Trophoblast cell (in vitro differentiated cells and primary cell): ENCODE measurements at regions not wholly inside any gene's neighbourhood (a gene's known extent, or its start where the extent isn't known, plus 50 kb on each side); places are given as distances from the start of the nearest gene placed in this dataset.

ENCODE experiments used
- DNase-seq, 2 donors: peaks; one replicate each; pipeline ENCODE4 v3.0.0-alpha.2; 2016
- H2AFZ ChIP-seq: 2 replicates; pipeline ENCODE4 v1.6.1; 2013; ENCODE audit warnings: low read length, moderate library complexity, mild to moderate bottlenecking; ENCODE audit not compliant: insufficient read depth, poor library complexity
- H2AK5ac ChIP-seq: 2 replicates; pipeline ENCODE4 v1.6.1; 2013; ENCODE audit warnings: mild to moderate bottlenecking, low read length
- H2BK120ac ChIP-seq: 2 replicates; pipeline ENCODE4 v1.6.1; 2013; ENCODE audit warnings: low read length, mild to moderate bottlenecking, moderate library complexity; ENCODE audit not compliant: insufficient read depth, poor library complexity
- H2BK12ac ChIP-seq: 2 replicates; pipeline ENCODE4 v1.6.1; 2013; ENCODE audit warnings: mild to moderate bottlenecking, low read length, moderate library complexity
- H2BK5ac ChIP-seq: 2 replicates; pipeline ENCODE4 v1.6.1; 2013; ENCODE audit warnings: low read length, low read depth, moderate library complexity, mild to moderate bottlenecking; ENCODE audit not compliant: poor library complexity
- H3K14ac ChIP-seq: 2 replicates; pipeline ENCODE4 v1.6.1; 2013; ENCODE audit warnings: mild to moderate bottlenecking, low read length
- H3K18ac ChIP-seq: 2 replicates; pipeline ENCODE4 v1.6.1; 2013; ENCODE audit warnings: mild to moderate bottlenecking, low read length
- H3K23ac ChIP-seq: 2 replicates; pipeline ENCODE4 v1.6.1; 2013; ENCODE audit warnings: low read length
- H3K27ac ChIP-seq: 2 replicates; pipeline ENCODE4 v1.5.1; 2013; ENCODE audit warnings: low read depth, mild to moderate bottlenecking, inconsistent platforms, low read length, moderate library complexity
- H3K27me3 ChIP-seq: 2 replicates; pipeline ENCODE4 v1.6.1; 2013; ENCODE audit warnings: inconsistent platforms, mild to moderate bottlenecking, low read length, moderate library complexity; ENCODE audit not compliant: insufficient read depth
- H3K36me3 ChIP-seq, 2 experiments: 1 replicate in 1 of 2; 2 replicates in 1 of 2; pipeline ENCODE4 v1.6.1; 2013; ENCODE audit warnings: low read length in 2 of 2, mild to moderate bottlenecking in 2 of 2, moderate library complexity in 1 of 2; ENCODE audit not compliant: insufficient read depth in 2 of 2, control insufficient read depth in 1 of 2
- H3K4ac ChIP-seq: 2 replicates; pipeline ENCODE4 v1.6.1; 2013; ENCODE audit warnings: low read depth, mild to moderate bottlenecking, low read length, moderate library complexity
- H3K4me1 ChIP-seq, 2 experiments: 1 replicate in 1 of 2; 2 replicates in 1 of 2; pipeline ENCODE4 v1.6.1; 2013; ENCODE audit warnings: low read length in 2 of 2, mild to moderate bottlenecking in 2 of 2, moderate library complexity in 1 of 2; ENCODE audit not compliant: insufficient read depth in 2 of 2, control insufficient read depth in 1 of 2
- H3K4me2 ChIP-seq: 2 replicates; pipeline ENCODE4 v1.6.1; 2013; ENCODE audit warnings: inconsistent platforms, mild to moderate bottlenecking, low read length, moderate library complexity
- H3K4me3 ChIP-seq: 2 replicates; pipeline ENCODE4 v1.5.1; 2013; ENCODE audit warnings: mild to moderate bottlenecking, low read depth, low read length, inconsistent platforms
- H3K79me1 ChIP-seq: one replicate; pipeline ENCODE4 v1.6.1; 2013; ENCODE audit warnings: low read length
- H3K79me2 ChIP-seq: 2 replicates; pipeline ENCODE4 v1.6.1; 2013; ENCODE audit warnings: low read length, mild to moderate bottlenecking; ENCODE audit not compliant: control insufficient read depth, insufficient read depth, poor library complexity
- H3K9ac ChIP-seq: 2 replicates; pipeline ENCODE4 v1.6.1; 2013; ENCODE audit warnings: mild to moderate bottlenecking, low read length
- H3K9me3 ChIP-seq: 2 replicates; pipeline ENCODE4 v1.6.1; 2013; ENCODE audit warnings: low read depth, mild to moderate bottlenecking, control low read depth, inconsistent platforms, low read length; ENCODE audit not compliant: insufficient read depth
- H4K12ac ChIP-seq: 2 replicates; pipeline ENCODE4 v1.6.1; 2013; ENCODE audit warnings: low read depth, mild to moderate bottlenecking, low read length, moderate library complexity
- H4K8ac ChIP-seq: 2 replicates; pipeline ENCODE4 v1.6.1; 2013; ENCODE audit warnings: low read depth, mild to moderate bottlenecking, low read length, moderate library complexity
- H4K91ac ChIP-seq: one replicate; pipeline ENCODE4 v1.6.1; 2013; ENCODE audit warnings: low read depth, mild to moderate bottlenecking, low read length, moderate library complexity
- WGBS: extraction: QIAGEN DNeasy Blood & Tissue Kit; methylation state at CpG from one replicate; pipeline ENCODE4 v1.1.7; 2013; ENCODE audit warnings: missing lambda C conversion rate; ENCODE audit not compliant: insufficient read length, insufficient coverage; ENCODE audit errors: extremely low coverage; 5-methylcytosine and 5-hydroxymethylcytosine counted together

GRCh38 chr20:54806462-54806861, 331.1 kb downstream of the DOK5 start:
- no peak overlapping the region for H4K8ac ChIP-seq
- H3K23ac ChIP-seq: no peak overlapping the region
- H2BK120ac ChIP-seq: no peak overlapping the region
- no peak overlapping the region for H3K27ac ChIP-seq
- no CpG with 5 or more reads among the region's 5 CpGs for WGBS
- H2BK5ac ChIP-seq: no peak overlapping the region
- H3K27me3 ChIP-seq: no peaks in the 10 kb centered on the region
- no peaks in the 10 kb centered on the region for H3K79me1 ChIP-seq
- no peaks in the 10 kb centered on the region for H3K36me3 ChIP-seq
- H2AK5ac ChIP-seq: no peak overlapping the region
- no peak overlapping the region for H2BK12ac ChIP-seq
- H3K4me3 ChIP-seq: no peak overlapping the region
- H3K4me1 ChIP-seq: no peaks in the 10 kb centered on the region
- no peak overlapping the region for H3K4ac ChIP-seq
- DNase-seq: no peak
- H3K4me2 ChIP-seq: no peak overlapping the region
- H4K91ac ChIP-seq: no peak overlapping the region
- no peak overlapping the region for H4K12ac ChIP-seq
- no peak overlapping the region for H3K14ac ChIP-seq
- H3K9me3 ChIP-seq: no peaks in the 10 kb centered on the region
- no peak overlapping the region for H3K9ac ChIP-seq
- H3K18ac ChIP-seq: no peak overlapping the region
- H3K79me2 ChIP-seq: no peaks in the 10 kb centered on the region
- no peak overlapping the region for H2AFZ ChIP-seq

- Histone ChIP-seq H2BK120ac (no peak overlapping the region), H3K4me3 (no peak overlapping the region), H3K27me3 (no peaks in the 10 kb centered on the region), H3K4ac (no peak overlapping the region), H4K12ac (no peak overlapping the region), H3K4me1 (no peaks in the 10 kb centered on the region), H4K8ac (no peak overlapping the region), H4K91ac (no peak overlapping the region), H2AFZ (no peak overlapping the region), H3K14ac (no peak overlapping the region), H3K9me3 (no peaks in the 10 kb centered on the region), H3K36me3 (no peaks in the 10 kb centered on the region), H2BK5ac (no peak overlapping the region), H3K79me1 (no peaks in the 10 kb centered on the region), H3K9ac (no peak overlapping the region), H3K79me2 (no peaks in the 10 kb centered on the region), H3K4me2 (no peak overlapping the region), H3K18ac (no peak overlapping the region), H2BK12ac (no peak overlapping the region), H2AK5ac (no peak overlapping the region), H3K27ac (no peak overlapping the region), H3K23ac (no peak overlapping the region)
- WGBS: no CpG with 5 or more reads among the region's 13 CpGs
- no peak for DNase-seq
These were observed 319.5 kb downstream of the DOK5 start for GRCh38 chr20:54794874-54795273.

DNA sequence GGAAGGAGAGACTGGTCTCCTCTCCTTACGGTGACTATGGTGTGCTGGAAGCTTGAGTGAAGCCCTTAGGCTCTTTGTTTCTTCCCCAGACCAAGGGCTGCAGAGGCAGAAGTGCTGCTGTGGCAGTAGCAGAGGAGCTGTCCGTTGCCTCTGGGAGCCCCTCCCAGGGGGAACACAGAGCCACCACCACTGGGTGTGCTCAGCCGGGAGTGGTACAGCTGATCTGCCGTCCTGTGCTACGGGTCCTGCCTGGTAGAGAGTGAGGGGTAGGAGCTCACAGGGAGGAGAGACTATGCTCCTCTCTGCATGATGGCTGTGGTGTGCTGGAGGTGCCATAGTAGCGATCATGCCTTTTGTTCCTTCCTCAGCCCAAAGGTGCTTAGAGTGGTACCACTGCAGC, 318.7 kb downstream of the DOK5 start:
- Histone ChIP-seq H3K14ac (no peak overlapping the region), H3K27me3 (no peaks in the 10 kb centered on the region), H3K9me3 (no peaks in the 10 kb centered on the region), H4K12ac (no peak overlapping the region), H2AFZ (no peak overlapping the region), H3K79me1 (no peaks in the 10 kb centered on the region), H3K36me3 (no peaks in the 10 kb centered on the region), H2AK5ac (no peak overlapping the region), H2BK12ac (no peak overlapping the region), H2BK120ac (no peak overlapping the region), H3K9ac (no peak overlapping the region), H3K4me2 (no peak overlapping the region), H3K18ac (no peak overlapping the region), H3K79me2 (no peaks in the 10 kb centered on the region), H3K4ac (no peak overlapping the region), H3K4me3 (no peak overlapping the region), H3K27ac (no peak overlapping the region), H2BK5ac (no peak overlapping the region), H3K23ac (no peak overlapping the region), H4K91ac (no peak overlapping the region), H4K8ac (no peak overlapping the region), H3K4me1 (no peaks in the 10 kb centered on the region)
- WGBS: no CpG with 5 or more reads among the region's 6 CpGs
- no peak for DNase-seq

- H2AK5ac ChIP-seq: no peak overlapping the region
- H3K4me3 ChIP-seq: no peak overlapping the region
- no peak overlapping the region for H4K8ac ChIP-seq
- H3K36me3 ChIP-seq: no peaks in the 10 kb centered on the region
- no peak overlapping the region for H4K12ac ChIP-seq
- no peaks in the 10 kb centered on the region for H3K27me3 ChIP-seq
- H4K91ac ChIP-seq: no peak overlapping the region
- no peak overlapping the region for H3K4ac ChIP-seq
- no peaks in the 10 kb centered on the region for H3K9me3 ChIP-seq
- H3K18ac ChIP-seq: no peak overlapping the region
- H2AFZ ChIP-seq: no peak overlapping the region
- WGBS: no CpG with 5 or more reads among the region's 9 CpGs
- no peak overlapping the region for H3K14ac ChIP-seq
- no peaks in the 10 kb centered on the region for H3K79me2 ChIP-seq
- H3K23ac ChIP-seq: no peak overlapping the region
- H2BK120ac ChIP-seq: no peak overlapping the region
- no peaks in the 10 kb centered on the region for H3K79me1 ChIP-seq
- H3K9ac ChIP-seq: no peak overlapping the region
- no peaks in the 10 kb centered on the region for H3K4me1 ChIP-seq
- no peak overlapping the region for H2BK5ac ChIP-seq
- no peak overlapping the region for H3K4me2 ChIP-seq
- DNase-seq: no peak
- no peak overlapping the region for H3K27ac ChIP-seq
- H2BK12ac ChIP-seq: no peak overlapping the region
These were observed 318.0 kb downstream of the DOK5 start for GRCh38 chr20:54793291-54793992.
